ENCODE measurements at regions not wholly inside any gene's neighbourhood (a gene's known extent, or its start where the extent isn't known, plus 50 kb on each side); places are given as distances from the start of the nearest gene placed in this dataset.
"Not testable (repeated sequence)": the region's sequence is repeated elsewhere in the genome, so short reads cannot be mapped to it uniquely, and the experiment has no call there.

DNA sequence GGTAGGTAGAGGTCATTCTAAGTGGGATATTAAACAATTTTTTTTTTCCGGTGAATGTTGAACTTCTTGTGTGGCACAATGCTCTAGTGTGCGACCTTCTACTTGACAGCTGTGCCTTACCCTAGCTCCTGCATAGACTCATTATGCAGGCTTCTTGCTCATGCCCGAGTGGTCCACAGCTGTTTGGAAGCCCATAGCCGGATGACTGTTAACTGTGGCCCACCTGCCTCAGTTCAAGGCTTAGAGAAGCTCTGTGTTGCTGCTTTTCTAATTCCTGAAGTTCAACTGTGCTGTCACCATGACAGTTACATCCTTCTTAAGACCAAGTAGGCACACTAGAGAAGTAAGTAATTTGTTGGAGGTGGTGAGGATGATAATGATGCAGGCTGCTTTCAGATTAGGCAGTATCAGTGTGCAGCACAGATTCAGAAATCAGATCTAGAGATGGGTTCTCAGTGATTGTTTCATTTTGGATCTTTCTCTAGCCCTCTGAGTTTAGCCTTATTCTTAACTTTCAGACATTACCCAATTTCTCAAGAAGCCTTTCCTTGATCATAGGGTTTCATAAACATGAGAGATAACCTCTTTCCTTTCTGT lies 278.4 kb downstream of the PHF14 start:
- Mint-ChIP-seq H3K36me3 (ENCODE audit: low read depth) (no peaks in the 10 kb centered on the region), H3K27me3 (no peaks in the 10 kb centered on the region), H3K9me3 (no peaks in the 10 kb centered on the region), H3K4me3 (no peak overlapping the region), H3K27ac (no peak overlapping the region), H3K4me1 (no peaks in the 10 kb centered on the region)
- POLR2A ChIA-PET: no interaction called here
- CTCF ChIA-PET: no interaction called here
- DNase-seq: no peak

GRCh38 chr7:11252705-11253272 lies 279.1 kb downstream of the PHF14 start:
- Mint-ChIP-seq H3K9me3 (no peaks in the 10 kb centered on the region), H3K27me3 (no peaks in the 10 kb centered on the region), H3K27ac (no peak overlapping the region), H3K4me3 (no peak overlapping the region), H3K4me1 (no peaks in the 10 kb centered on the region), H3K36me3 (ENCODE audit: low read depth) (no peaks in the 10 kb centered on the region)
- POLR2A ChIA-PET: no interaction called here
- CTCF ChIA-PET: no interaction called here
- no peak for DNase-seq

GRCh38 chr7:11256501-11256900 lies 282.8 kb downstream of the PHF14 start:
- DNase-seq: no peak
- H3K27ac Mint-ChIP-seq: no peak overlapping the region
- H3K27me3 Mint-ChIP-seq: no peaks in the 10 kb centered on the region
- ChIA-PET POLR2A (no interaction called here), CTCF (no interaction called here)
- no peak overlapping the region for H3K4me3 Mint-ChIP-seq
- no peaks in the 10 kb centered on the region for H3K4me1 Mint-ChIP-seq
- no peaks in the 10 kb centered on the region for H3K36me3 Mint-ChIP-seq (ENCODE audit: low read depth)
- H3K9me3 Mint-ChIP-seq: no peaks in the 10 kb centered on the region

DNA sequence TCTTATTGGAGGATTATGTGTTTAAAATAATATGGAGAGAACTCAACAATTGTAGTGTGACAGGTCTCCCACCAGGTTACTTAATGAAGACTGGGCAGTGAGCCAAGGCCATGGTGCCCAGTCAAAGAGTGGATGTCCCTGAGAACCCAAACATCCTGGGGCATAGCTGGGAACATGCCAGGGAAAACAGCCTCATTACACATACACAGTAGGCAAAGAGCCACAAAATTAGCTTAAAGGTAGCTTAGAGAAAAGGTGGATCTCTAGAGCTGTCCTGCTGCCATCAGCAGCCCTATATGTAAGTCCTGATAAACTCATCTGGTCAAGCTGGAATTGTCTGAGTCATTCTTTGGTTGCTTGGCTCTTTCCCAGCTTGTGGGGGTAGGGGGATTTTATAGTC lies 287.8 kb downstream of the PHF14 start:
- POLR2A ChIA-PET: no interaction called here

GRCh38 chr7:11266101-11266500 lies 292.4 kb downstream of the PHF14 start:
- H3K4me3 Mint-ChIP-seq: no peak overlapping the region
- H3K27ac Mint-ChIP-seq: no peak overlapping the region
- CTCF ChIA-PET: no interaction called here
- no peaks in the 10 kb centered on the region for H3K36me3 Mint-ChIP-seq (ENCODE audit: low read depth)
- DNase-seq: no peak
- H3K9me3 Mint-ChIP-seq: no peaks in the 10 kb centered on the region
- POLR2A ChIA-PET: no interaction called here
- H3K4me1 Mint-ChIP-seq: no peaks in the 10 kb centered on the region
- peaks cover 4% of the 10 kb centered on the region for H3K27me3 Mint-ChIP-seq

More for the DNA sequence above, 287.8 kb downstream of the PHF14 start:
- Mint-ChIP-seq H3K9me3 (no peaks in the 10 kb centered on the region), H3K27me3 (no peaks in the 10 kb centered on the region), H3K27ac (no peak overlapping the region), H3K4me3 (no peak overlapping the region), H3K4me1 (no peaks in the 10 kb centered on the region), H3K36me3 (ENCODE audit: low read depth) (no peaks in the 10 kb centered on the region)
- CTCF ChIA-PET: no interaction called here
- no peak for DNase-seq

- POLR2A ChIA-PET: no interaction called here
- H3K27ac Mint-ChIP-seq: no peak overlapping the region
- H3K4me1 Mint-ChIP-seq: no peaks in the 10 kb centered on the region
- no peak for DNase-seq
- H3K36me3 Mint-ChIP-seq (ENCODE audit: low read depth): no peaks in the 10 kb centered on the region
- H3K27me3 Mint-ChIP-seq: peaks cover 4% of the 10 kb centered on the region
- no peak overlapping the region for H3K4me3 Mint-ChIP-seq
- CTCF ChIA-PET: no interaction called here
- no peaks in the 10 kb centered on the region for H3K9me3 Mint-ChIP-seq
Measured at GRCh38 chr7:11272352-11272751, 298.7 kb downstream of the PHF14 start.

DNA sequence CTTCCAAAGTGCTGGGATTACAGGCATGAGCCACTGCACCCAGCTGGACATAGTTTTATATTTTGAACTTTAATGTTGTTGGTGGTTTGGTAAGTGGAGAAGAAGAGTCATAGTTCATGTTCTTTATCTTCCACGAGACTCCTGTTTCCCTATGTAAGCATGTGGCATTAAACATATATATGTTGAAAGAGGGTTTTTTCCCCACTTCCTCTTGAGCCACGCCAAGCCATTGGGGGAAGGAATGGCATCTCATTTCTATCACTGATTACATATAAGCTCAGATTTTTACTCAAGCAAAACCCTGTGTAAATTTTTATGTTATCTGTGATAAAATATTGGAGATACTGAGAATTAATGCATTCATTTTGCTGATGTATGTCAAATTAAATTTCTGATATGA lies 300.4 kb downstream of the PHF14 start:
- POLR2A ChIA-PET: no interaction called here
- Mint-ChIP-seq H3K4me3 (no peak overlapping the region), H3K36me3 (ENCODE audit: low read depth) (no peaks in the 10 kb centered on the region), H3K4me1 (no peaks in the 10 kb centered on the region), H3K27me3 (peaks cover 4% of the 10 kb centered on the region), H3K9me3 (no peaks in the 10 kb centered on the region), H3K27ac (no peak overlapping the region)
- CTCF ChIA-PET: no interaction called here
- DNase-seq: no peak

DNA sequence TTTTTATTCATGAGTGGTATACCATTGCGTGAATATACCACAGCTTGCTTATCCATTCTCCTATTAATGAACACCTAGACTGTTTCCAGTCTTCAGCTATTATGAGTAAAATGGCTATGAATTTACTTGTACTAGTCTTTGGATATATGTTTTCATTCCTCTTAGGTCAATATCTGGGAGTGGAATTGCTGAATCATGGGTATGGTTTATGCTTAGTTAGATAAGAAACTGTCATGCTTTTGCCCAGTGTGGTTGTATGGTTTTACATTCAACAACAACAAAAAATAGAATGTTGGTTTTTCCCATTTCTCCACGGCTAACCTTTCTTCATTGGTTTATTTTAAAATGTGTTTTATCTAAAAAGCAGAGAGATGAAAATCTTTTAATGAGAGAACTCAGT lies 308.3 kb downstream of the PHF14 start:
- CTCF ChIA-PET: no interaction called here
- Mint-ChIP-seq H3K27ac (no peak overlapping the region), H3K9me3 (no peaks in the 10 kb centered on the region), H3K4me3 (no peak overlapping the region), H3K27me3 (no peaks in the 10 kb centered on the region), H3K4me1 (no peaks in the 10 kb centered on the region), H3K36me3 (ENCODE audit: low read depth) (no peaks in the 10 kb centered on the region)
- POLR2A ChIA-PET: no interaction called here
- DNase-seq: no peak

GRCh38 chr7:11283584-11283983 lies 309.9 kb downstream of the PHF14 start:
- H3K9me3 Mint-ChIP-seq; DNase-seq; H3K4me3 Mint-ChIP-seq; H3K27me3 Mint-ChIP-seq; H3K36me3 Mint-ChIP-seq (ENCODE audit: low read depth); POLR2A ChIA-PET; H3K27ac Mint-ChIP-seq; H3K4me1 Mint-ChIP-seq; CTCF ChIA-PET: not testable (repeated sequence)

DNA sequence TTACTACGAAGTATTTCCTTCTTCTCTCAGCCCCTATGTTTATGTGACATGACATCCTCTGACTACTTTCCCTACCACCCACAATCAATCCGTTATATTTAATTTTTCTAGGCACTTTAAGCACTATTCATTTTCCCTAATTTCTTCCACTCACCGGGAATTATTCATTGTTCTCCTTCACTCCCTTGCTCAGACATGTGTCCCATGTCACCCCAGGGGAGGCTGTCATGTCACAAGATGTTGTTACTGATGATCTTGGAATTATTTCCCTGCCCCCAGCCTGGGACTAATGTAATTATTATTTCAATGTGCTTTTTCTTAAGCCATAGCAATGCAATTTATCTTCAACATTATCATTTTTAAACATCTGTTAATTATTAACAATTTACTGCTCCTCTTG lies 317.2 kb downstream of the PHF14 start:
- no peak overlapping the region for H3K4me3 Mint-ChIP-seq
- H3K36me3 Mint-ChIP-seq (ENCODE audit: low read depth): no peaks in the 10 kb centered on the region
- peaks cover 2% of the 10 kb centered on the region for H3K27me3 Mint-ChIP-seq
- no peaks in the 10 kb centered on the region for H3K9me3 Mint-ChIP-seq
- DNase-seq: no peak
- POLR2A ChIA-PET: no interaction called here
- no peak overlapping the region for H3K27ac Mint-ChIP-seq
- H3K4me1 Mint-ChIP-seq: no peaks in the 10 kb centered on the region
- CTCF ChIA-PET: no interaction called here

GRCh38 chr7:11294218-11294617 lies 320.5 kb downstream of the PHF14 start:
- no peaks in the 10 kb centered on the region for H3K4me1 Mint-ChIP-seq
- no peaks in the 10 kb centered on the region for H3K36me3 Mint-ChIP-seq (ENCODE audit: low read depth)
- DNase-seq: no peak
- peaks cover 2% of the 10 kb centered on the region for H3K27me3 Mint-ChIP-seq
- no peak overlapping the region for H3K4me3 Mint-ChIP-seq
- no peaks in the 10 kb centered on the region for H3K9me3 Mint-ChIP-seq
- POLR2A ChIA-PET: no interaction called here
- H3K27ac Mint-ChIP-seq: no peak overlapping the region
- CTCF ChIA-PET: no interaction called here

DNA sequence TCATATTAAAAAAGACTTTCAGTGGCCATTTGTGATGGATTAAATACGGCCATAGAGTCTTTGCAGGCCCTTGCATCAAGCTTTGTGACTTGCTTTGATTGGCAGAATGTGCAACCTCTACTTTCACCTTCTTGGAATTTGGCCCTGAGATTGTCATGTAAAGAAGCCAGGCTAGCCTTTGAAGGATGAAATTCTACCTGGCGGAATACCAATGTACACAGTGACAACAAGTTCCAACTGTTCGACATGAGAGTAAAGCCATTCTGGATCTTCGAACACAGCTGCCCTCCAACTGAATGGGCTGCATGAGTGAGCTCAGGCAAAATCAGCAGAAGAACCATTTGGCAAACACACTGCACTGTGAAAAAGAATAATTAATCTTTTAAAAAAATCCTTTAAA lies 321.3 kb downstream of the PHF14 start:
- Mint-ChIP-seq H3K9me3 (no peaks in the 10 kb centered on the region), H3K4me1 (no peaks in the 10 kb centered on the region), H3K27me3 (peaks cover 2% of the 10 kb centered on the region), H3K4me3 (no peak overlapping the region), H3K27ac (no peak overlapping the region), H3K36me3 (ENCODE audit: low read depth) (no peaks in the 10 kb centered on the region)
- POLR2A ChIA-PET: no interaction called here
- no peak for DNase-seq
- CTCF ChIA-PET: no interaction called here

DNA sequence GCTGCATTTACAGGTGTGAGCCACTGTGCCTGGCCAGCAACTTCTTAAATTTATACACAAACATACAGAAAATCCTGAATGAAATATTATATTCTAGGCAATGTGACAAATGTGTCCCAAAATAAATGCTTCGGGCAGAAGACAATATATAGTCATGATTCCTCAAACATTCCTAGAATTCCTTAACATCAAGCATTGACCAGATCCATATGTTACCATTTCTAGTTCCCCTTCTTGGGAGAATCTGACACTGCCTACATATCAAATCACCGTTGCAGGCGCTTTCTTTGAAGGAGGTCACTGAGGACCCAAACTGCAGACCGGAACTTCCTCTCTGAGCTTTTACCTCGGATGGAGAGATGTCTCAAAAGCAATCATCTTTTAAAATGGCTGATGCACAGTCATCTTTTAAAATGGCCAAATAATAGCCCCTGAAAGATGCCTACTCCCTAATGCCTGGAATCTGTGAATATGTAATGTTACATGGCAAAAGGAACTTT lies 323.5 kb downstream of the PHF14 start:
- H3K4me1 Mint-ChIP-seq: no peaks in the 10 kb centered on the region
- no peaks in the 10 kb centered on the region for H3K9me3 Mint-ChIP-seq
- no peaks in the 10 kb centered on the region for H3K36me3 Mint-ChIP-seq (ENCODE audit: low read depth)
- no peak overlapping the region for H3K4me3 Mint-ChIP-seq
- ChIA-PET POLR2A (no interaction called here), CTCF (no interaction called here)
- H3K27ac Mint-ChIP-seq: no peak overlapping the region
- no peak for DNase-seq
- H3K27me3 Mint-ChIP-seq: no peaks in the 10 kb centered on the region

DNA sequence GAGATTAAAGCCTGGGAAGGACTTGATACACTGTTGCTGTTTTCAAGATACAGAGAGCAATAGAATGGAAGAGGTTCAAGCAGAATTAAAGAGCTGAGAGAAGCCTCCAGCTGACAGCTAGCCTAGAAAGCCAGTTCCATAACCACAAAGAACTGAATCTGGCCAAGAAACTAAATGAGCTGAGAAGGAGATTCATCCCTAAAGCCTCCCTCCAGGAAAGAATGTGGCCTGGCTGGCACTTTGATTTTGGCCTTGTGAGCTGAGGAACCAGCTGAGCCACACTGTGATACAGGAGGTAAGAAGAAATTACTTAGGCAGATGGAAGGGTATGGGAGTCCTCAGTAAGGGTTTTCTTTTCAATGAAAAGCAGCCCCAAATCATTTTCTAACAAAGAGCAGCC lies 324.1 kb downstream of the PHF14 start:
- H3K9me3 Mint-ChIP-seq: no peaks in the 10 kb centered on the region
- POLR2A ChIA-PET: no interaction called here
- DNase-seq: no peak
- no peak overlapping the region for H3K4me3 Mint-ChIP-seq
- CTCF ChIA-PET: no interaction called here
- H3K27ac Mint-ChIP-seq: no peak overlapping the region
- H3K36me3 Mint-ChIP-seq (ENCODE audit: low read depth): no peaks in the 10 kb centered on the region
- H3K4me1 Mint-ChIP-seq: no peaks in the 10 kb centered on the region
- H3K27me3 Mint-ChIP-seq: no peaks in the 10 kb centered on the region
